H1 (cell line): ENCODE measurements at regions not wholly inside any gene's neighbourhood (a gene's known extent, or its start where the extent isn't known, plus 50 kb on each side); places are given as distances from the start of the nearest gene placed in this dataset.

Experiments
- CTCF ChIA-PET: fragments of 300-600 bp; sonication (Branson Sonifier 250); formaldehyde crosslinking; loops from one replicate; lab custom pipeline; 2021; ENCODE audit not compliant: partially characterized antibody; lab: Charles Lee
- POLR2A ChIA-PET: fragments of 300-600 bp; sonication (Branson Sonifier 250); formaldehyde crosslinking; loops from one replicate; lab custom pipeline; 2021; ENCODE audit warnings: inconsistent platforms; ENCODE audit not compliant: partially characterized antibody; lab: Charles Lee
- DNase-seq, 2 experiments: peaks; one replicate each; pipeline versions ENCODE4 v3.0.0 to v3.0.0-alpha.2; 2010 to 2022; ENCODE audit warnings: low spot score in 2 of 2, low read depth in 1 of 2, mixed read lengths in 1 of 2
- FAIRE-seq: peaks from 2 replicates; lab custom pipeline; 2011; peaks lifted over from hg19 to GRCh38; lab: Jason Lieb, UNC
- H2AFZ ChIP-seq: 2 replicates; pipeline ENCODE4 v1.8.1; 2012; ENCODE audit warnings: low read length, inconsistent platforms
- H2AK5ac ChIP-seq: 2 replicates; pipeline ENCODE4 v1.6.1; 2013; ENCODE audit warnings: low read depth, low read length
- H2BK120ac ChIP-seq: replicated peaks from 2 replicates; pipeline ENCODE3; 2013; ENCODE audit warnings: low read depth, low read length, inconsistent platforms
- H2BK12ac ChIP-seq: 2 replicates; pipeline ENCODE4 v1.6.1; 2013; ENCODE audit warnings: low read depth, low read length
- H2BK15ac ChIP-seq: 2 replicates; pipeline ENCODE4 v1.6.1; 2013; ENCODE audit warnings: low read length
- H2BK20ac ChIP-seq: 2 replicates; pipeline ENCODE4 v1.6.1; 2013; ENCODE audit warnings: low read length
- H2BK5ac ChIP-seq: 2 replicates; pipeline ENCODE4 v1.6.1; 2013; ENCODE audit warnings: low read depth, low read length
- H3K14ac ChIP-seq: 2 replicates; pipeline ENCODE4 v1.6.1; 2013; ENCODE audit warnings: inconsistent platforms; ENCODE audit not compliant: insufficient read length
- H3K18ac ChIP-seq: 2 replicates; pipeline ENCODE4 v1.6.1; 2013; ENCODE audit warnings: low read length; ENCODE audit errors: extremely low read depth
- H3K23ac ChIP-seq: 2 replicates; pipeline ENCODE4 v1.6.1; 2013; ENCODE audit warnings: inconsistent platforms; ENCODE audit not compliant: insufficient read length
- H3K23me2 ChIP-seq: 2 replicates; pipeline ENCODE4 v1.6.1; 2013; ENCODE audit warnings: low read depth, low read length
- H3K27ac ChIP-seq: 2 replicates; pipeline ENCODE4 v1.6.1; 2011; ENCODE audit warnings: low read depth, low read length, inconsistent platforms
- H3K27me3 ChIP-seq, 4 experiments: replicated peaks in 1 of 4; 1 replicate in 1 of 4; 2 replicates in 3 of 4; pipeline versions ENCODE4 v1.6.1 to v1.8.1; 2011 to 2013; ENCODE audit warnings: low read length in 3 of 4, mild to moderate bottlenecking in 3 of 4, inconsistent platforms in 2 of 4, mixed read lengths in 2 of 4, moderate library complexity in 1 of 4; ENCODE audit not compliant: control insufficient read depth in 3 of 4, insufficient read depth in 3 of 4; ENCODE audit errors: extremely low read depth in 1 of 4
- H3K36me3 ChIP-seq, 4 experiments: 2 replicates each; pipeline versions ENCODE4 v1.6.1 to v1.8.1; 2011 to 2013; ENCODE audit warnings: mild to moderate bottlenecking in 4 of 4, low read length in 3 of 4, moderate library complexity in 2 of 4, control low read depth in 1 of 4, inconsistent platforms in 1 of 4; ENCODE audit not compliant: insufficient read depth in 4 of 4, control insufficient read depth in 2 of 4
- H3K4ac ChIP-seq: replicated peaks from 2 replicates; pipeline ENCODE3; 2013; ENCODE audit warnings: low read length, low read depth, mixed read lengths, inconsistent platforms; ENCODE audit not compliant: insufficient read length
- H3K4me1 ChIP-seq, 4 experiments: replicated peaks in 1 of 4; 1 replicate in 1 of 4; 2 replicates in 3 of 4; pipeline versions ENCODE4 v1.6.1 to v1.8.1; 2011 to 2013; ENCODE audit warnings: low read length in 3 of 4, inconsistent platforms in 2 of 4, mixed read lengths in 1 of 4; ENCODE audit not compliant: insufficient read depth in 4 of 4, control insufficient read depth in 3 of 4
- H3K4me2 ChIP-seq, 2 experiments: 2 replicates each; pipeline versions ENCODE4 v1.6.1 to v1.8.1; 2011 to 2013; ENCODE audit warnings: low read depth in 2 of 2, low read length in 2 of 2, control low read depth in 1 of 2, inconsistent platforms in 1 of 2, mild to moderate bottlenecking in 1 of 2; ENCODE audit not compliant: insufficient read depth in 1 of 2
- H3K4me3 ChIP-seq, 4 experiments: fragments of 200-600, 300-600 bp in 1 of 4; sonication (generic), shearing (Covaris generic), sonication (Bioruptor Twin) in 1 of 4; 2 replicates each; pipeline versions ENCODE4 v1.5.1 to v1.8.1; 2011 to 2016; ENCODE audit warnings: low read length in 4 of 4, low read depth in 3 of 4, control low read depth in 2 of 4, inconsistent platforms in 2 of 4, mild to moderate bottlenecking in 2 of 4, mixed read lengths in 1 of 4, moderate library complexity in 1 of 4; ENCODE audit not compliant: insufficient read depth in 2 of 4; ENCODE audit errors: extremely low read depth in 1 of 4
- H3K56ac ChIP-seq: replicated peaks from 2 replicates; pipeline ENCODE3; 2013; ENCODE audit warnings: low read depth, mild to moderate bottlenecking, mixed read lengths, low read length, inconsistent platforms; ENCODE audit not compliant: insufficient read length
- H3K79me1 ChIP-seq: 2 replicates; pipeline ENCODE4 v1.6.1; 2013; ENCODE audit warnings: low read depth, low read length, control low read depth
- H3K79me2 ChIP-seq, 2 experiments: 2 replicates each; pipeline versions ENCODE4 v1.6.1 to v1.8.1; 2012 to 2013; ENCODE audit warnings: low read length in 2 of 2, mild to moderate bottlenecking in 2 of 2, inconsistent platforms in 1 of 2; ENCODE audit not compliant: insufficient read depth in 2 of 2, control insufficient read depth in 1 of 2
- H3K9ac ChIP-seq, 4 experiments: replicated peaks in 1 of 4; 1 replicate in 1 of 4; 2 replicates in 3 of 4; pipeline versions ENCODE4 v1.6.1 to v1.8.1; 2011 to 2013; ENCODE audit warnings: low read depth in 3 of 4, low read length in 3 of 4, control low read depth in 2 of 4, mild to moderate bottlenecking in 2 of 4, moderate library complexity in 2 of 4, inconsistent platforms in 1 of 4; ENCODE audit errors: extremely low read depth in 1 of 4
- H3K9me3 ChIP-seq, 2 experiments: 2 replicates each; pipeline versions ENCODE4 v1.6.1 to v1.8.1; 2012 to 2013; ENCODE audit warnings: mild to moderate bottlenecking in 2 of 2, moderate library complexity in 2 of 2, control low read depth in 1 of 2, inconsistent platforms in 1 of 2, low read depth in 1 of 2, low read length in 1 of 2, mixed read lengths in 1 of 2; ENCODE audit not compliant: insufficient read depth in 2 of 2
- H4K20me1 ChIP-seq, 2 experiments: replicated peaks in 1 of 2; 2 replicates each; pipeline versions ENCODE3 to v1.8.1; 2011 to 2013; ENCODE audit warnings: inconsistent platforms in 2 of 2, low read length in 2 of 2, mild to moderate bottlenecking in 1 of 2; ENCODE audit not compliant: insufficient read depth in 2 of 2, control insufficient read depth in 1 of 2
- H4K5ac ChIP-seq: 2 replicates; pipeline ENCODE4 v1.6.1; 2013; ENCODE audit warnings: low read length, low read depth, mixed read lengths, inconsistent platforms; ENCODE audit not compliant: insufficient read length
- H4K8ac ChIP-seq: 2 replicates; pipeline ENCODE4 v1.8.0; 2013; ENCODE audit warnings: mild to moderate bottlenecking, moderate library complexity, low read length, inconsistent platforms; ENCODE audit not compliant: insufficient read depth; ENCODE audit errors: extremely low read depth
- H4K91ac ChIP-seq: replicated peaks from 2 replicates; pipeline ENCODE3; 2013; ENCODE audit warnings: low read length, mixed read lengths, inconsistent platforms; ENCODE audit not compliant: insufficient read length
- BCL11A ChIP-seq, 2 experiments: IDR thresholded peaks; one replicate each; pipeline ENCODE4 v1.6.1; 2011; ENCODE audit warnings: low read depth in 2 of 2, low read length in 2 of 2, mild to moderate bottlenecking in 2 of 2
- CEBPB ChIP-seq: IDR thresholded peaks from 2 replicates; pipeline ENCODE4 v1.6.1; 2012; ENCODE audit warnings: low read depth, low read length
- CREB1 ChIP-seq: IDR thresholded peaks from 2 replicates; pipeline ENCODE4 v1.6.1; 2012; ENCODE audit warnings: inconsistent platforms
- FOSL1 ChIP-seq: IDR thresholded peaks from 2 replicates; pipeline ENCODE4 v1.6.1; 2011; ENCODE audit warnings: mild to moderate bottlenecking, low read depth, low read length, moderate library complexity; ENCODE audit not compliant: insufficient read depth
- GTF2F1 ChIP-seq: IDR thresholded peaks from 2 replicates; pipeline ENCODE4 v1.6.1; 2012; ENCODE audit warnings: low read depth, low read length, improper control_type of control experiment, borderline replicate concordance
- MAFK ChIP-seq: IDR thresholded peaks from 2 replicates; pipeline ENCODE4 v1.6.1; 2012; ENCODE audit warnings: low read depth, mild to moderate bottlenecking, improper control_type of control experiment, low read length
- NANOG ChIP-seq: IDR thresholded peaks from 2 replicates; pipeline ENCODE4 v1.6.1; 2011; ENCODE audit warnings: low read length, low read depth, mild to moderate bottlenecking, inconsistent platforms; ENCODE audit not compliant: insufficient read depth, poor library complexity, severe bottlenecking
- POLR2AphosphoS5 ChIP-seq: IDR thresholded peaks from 2 replicates; pipeline ENCODE4 v1.6.1; 2011; ENCODE audit warnings: low read depth, low read length
- POU5F1 ChIP-seq: IDR thresholded peaks from 2 replicates; pipeline ENCODE4 v1.6.1; 2011; ENCODE audit warnings: low read depth, mild to moderate bottlenecking, low read length, moderate library complexity
- RAD21 ChIP-seq, 2 experiments: IDR thresholded peaks in 1 of 2; conservative IDR thresholded peaks in 1 of 2; 2 replicates each; pipeline ENCODE4 v1.6.1; 2011; ENCODE audit warnings: low read depth in 2 of 2, low read length in 2 of 2, improper control_type of control experiment in 1 of 2, inconsistent platforms in 1 of 2, mild to moderate bottlenecking in 1 of 2, moderate library complexity in 1 of 2
- SAP30 ChIP-seq: fragments of 300-600 bp; sonication (generic); IDR thresholded peaks from 2 replicates; pipeline ENCODE4 v1.7.1; 2012; ENCODE audit warnings: low read length, moderate library complexity, mild to moderate bottlenecking, inconsistent platforms; ENCODE audit not compliant: insufficient read depth, insufficient replicate concordance
- SIN3A ChIP-seq, 2 experiments: IDR thresholded peaks in 1 of 2; conservative IDR thresholded peaks in 1 of 2; 2 replicates each; pipeline ENCODE4 v1.6.1; 2011 to 2012; ENCODE audit warnings: low read length in 2 of 2, improper control_type of control experiment in 1 of 2, low read depth in 1 of 2, mild to moderate bottlenecking in 1 of 2
- SRF ChIP-seq: IDR thresholded peaks from 2 replicates; pipeline ENCODE4 v1.6.1; 2011; ENCODE audit warnings: mild to moderate bottlenecking, low read depth, low read length, moderate library complexity
- WGBS, 2 experiments: shearing (Covaris generic) in 1 of 2; methylation state at CpG; one replicate each; pipeline versions ENCODE4 v1.1.6 to v1.1.7; 2013 to 2015; ENCODE audit warnings: low lambda C conversion rate in 2 of 2, mixed read lengths in 2 of 2, inconsistent platforms in 1 of 2, low coverage in 1 of 2, missing lambda C conversion rate in 1 of 2; ENCODE audit not compliant: insufficient replicate concordance in 2 of 2, insufficient coverage in 1 of 2, insufficient read length in 1 of 2; ENCODE audit errors: extremely low coverage in 1 of 2, missing lambda C conversion rate in 1 of 2; 5-methylcytosine and 5-hydroxymethylcytosine counted together

DNA sequence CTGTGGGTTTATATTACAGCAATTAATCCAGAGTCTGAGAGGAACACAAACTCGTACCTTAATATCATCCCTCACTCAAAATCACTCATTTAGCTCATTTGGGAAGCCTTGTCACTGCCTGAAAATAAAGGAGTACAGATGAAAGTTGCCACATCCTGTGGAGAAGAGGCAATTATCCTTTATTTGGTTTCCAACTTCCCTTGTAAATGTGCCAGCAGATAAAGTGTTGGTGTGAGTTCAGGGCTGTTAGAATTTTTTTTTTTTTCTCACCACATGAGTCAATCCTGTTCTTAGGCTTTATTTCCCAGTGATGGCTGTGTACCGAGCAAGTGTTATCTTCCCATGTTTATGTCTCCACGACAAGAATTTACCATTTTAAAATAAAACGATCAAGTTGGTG is 99.0 kb upstream of the SMIM30 start:
- H3K4ac ChIP-seq: no peak overlapping the region
- no peaks in the 10 kb centered on the region for H3K4me1 ChIP-seq
- no peak overlapping the region for H4K8ac ChIP-seq
- no peak overlapping the region for H4K5ac ChIP-seq
- CTCF ChIA-PET: interaction anchor here (0.6 to 3.3 kb wide), 3 partner anchors 17 to 491 kb away, joined by 3 to 9 read pairs (median 4); no protein-coding TSS in a partner anchor
- no peak overlapping the region for H2AK5ac ChIP-seq
- no peaks in the 10 kb centered on the region for H3K9me3 ChIP-seq
- no peaks in the 10 kb centered on the region for H3K79me2 ChIP-seq
- H3K56ac ChIP-seq: no peak overlapping the region
- H3K4me2 ChIP-seq: no peak overlapping the region
- no peaks in the 10 kb centered on the region for H3K23me2 ChIP-seq
- H2BK120ac ChIP-seq: no peak overlapping the region
- no peak overlapping the region for H3K9ac ChIP-seq
- H2BK5ac ChIP-seq: no peak overlapping the region
- FAIRE-seq (no peak), DNase-seq (no peak)
- TF ChIP-seq POU5F1 (no peak), RAD21 (IDR thresholded peaks at IDR 0.05 in 1 of 2, conservative IDR thresholded peaks at IDR 0.05 in 1 of 2; ENCODE audit: low read depth in 2 of 2, low read length in 2 of 2) (no peak), GTF2F1 (no peak), SAP30 (no peak), BCL11A (IDR thresholded peaks at IDR 0.05; ENCODE audit: low read depth in 2 of 2, low read length in 2 of 2) (no peak), POLR2AphosphoS5 (no peak), SIN3A (conservative IDR thresholded peaks at IDR 0.05 in 1 of 2, IDR thresholded peaks at IDR 0.05 in 1 of 2; ENCODE audit: low read depth in 1 of 2, low read length in 2 of 2) (no peak), CEBPB (no peak), NANOG (no peak), FOSL1 (no peak), MAFK (no peak), SRF (no peak), CREB1 (no peak)
- 95% methylated on average over 4 of the region's 4 CpGs; no CpG with 5 or more reads in 1 of the 2 experiments for WGBS, 2 experiments
- no peak overlapping the region for H3K18ac ChIP-seq
- no peaks in the 10 kb centered on the region for H3K27me3 ChIP-seq
- no peak overlapping the region for H2AFZ ChIP-seq
- no peaks in the 10 kb centered on the region for H4K20me1 ChIP-seq
- no peak overlapping the region for H2BK15ac ChIP-seq
- H3K14ac ChIP-seq: no peak overlapping the region
- H3K36me3 ChIP-seq: no peaks in the 10 kb centered on the region
- H3K4me3 ChIP-seq: no peak overlapping the region
- H3K23ac ChIP-seq: no peak overlapping the region
- no peak overlapping the region for H2BK20ac ChIP-seq
- H4K91ac ChIP-seq: no peak overlapping the region
- no peak overlapping the region for H3K27ac ChIP-seq
- POLR2A ChIA-PET: no interaction called here
- H2BK12ac ChIP-seq: no peak overlapping the region
- no peaks in the 10 kb centered on the region for H3K79me1 ChIP-seq
